HG03558 (cell line): ENCODE measurements at regions not wholly inside any gene's neighbourhood (a gene's known extent, or its start where the extent isn't known, plus 50 kb on each side); places are given as distances from the start of the nearest gene placed in this dataset.

Experiments used
- ATAC-seq: cut with Tn5 transposase; IDR thresholded peaks from one replicate; pipeline ENCODE4 v1.9.1; 2021; ENCODE audit warnings: moderate number of reproducible peaks; ENCODE audit not compliant: unreplicated experiment; ENCODE audit errors: extremely low read depth

- no peak for ATAC-seq
Observed at GRCh38 chr7:54632696-54633095, 90.5 kb downstream of the VSTM2A start.

- no peak for ATAC-seq
Observed at GRCh38 chr7:54629771-54630170, 87.6 kb downstream of the VSTM2A start.

- ATAC-seq: no peak
Observed at GRCh38 chr7:54622696-54623309, 80.6 kb downstream of the VSTM2A start.
